ES-I3 (cell line): ENCODE measurements at regions not wholly inside any gene's neighbourhood (a gene's known extent, or its start where the extent isn't known, plus 50 kb on each side); places are given as distances from the start of the nearest gene placed in this dataset.

ENCODE experiments used
- H3K36me3 ChIP-seq: 2 replicates; pipeline ENCODE4 v1.6.1; 2013; ENCODE audit warnings: mild to moderate bottlenecking, low read length, control low read depth, moderate library complexity; ENCODE audit not compliant: insufficient read depth
- H3K4me1 ChIP-seq: 2 replicates; pipeline ENCODE4 v1.6.1; 2013; ENCODE audit warnings: mild to moderate bottlenecking, control low read depth, low read length; ENCODE audit not compliant: insufficient read depth
- H3K9ac ChIP-seq: 2 replicates; pipeline ENCODE4 v1.6.1; 2013; ENCODE audit warnings: low read depth, mild to moderate bottlenecking, low read length, moderate library complexity
- H3K9me3 ChIP-seq: 2 replicates; pipeline ENCODE4 v1.6.1; 2013; ENCODE audit warnings: mild to moderate bottlenecking, low read length, moderate library complexity; ENCODE audit not compliant: control insufficient read depth, insufficient read depth

DNA sequence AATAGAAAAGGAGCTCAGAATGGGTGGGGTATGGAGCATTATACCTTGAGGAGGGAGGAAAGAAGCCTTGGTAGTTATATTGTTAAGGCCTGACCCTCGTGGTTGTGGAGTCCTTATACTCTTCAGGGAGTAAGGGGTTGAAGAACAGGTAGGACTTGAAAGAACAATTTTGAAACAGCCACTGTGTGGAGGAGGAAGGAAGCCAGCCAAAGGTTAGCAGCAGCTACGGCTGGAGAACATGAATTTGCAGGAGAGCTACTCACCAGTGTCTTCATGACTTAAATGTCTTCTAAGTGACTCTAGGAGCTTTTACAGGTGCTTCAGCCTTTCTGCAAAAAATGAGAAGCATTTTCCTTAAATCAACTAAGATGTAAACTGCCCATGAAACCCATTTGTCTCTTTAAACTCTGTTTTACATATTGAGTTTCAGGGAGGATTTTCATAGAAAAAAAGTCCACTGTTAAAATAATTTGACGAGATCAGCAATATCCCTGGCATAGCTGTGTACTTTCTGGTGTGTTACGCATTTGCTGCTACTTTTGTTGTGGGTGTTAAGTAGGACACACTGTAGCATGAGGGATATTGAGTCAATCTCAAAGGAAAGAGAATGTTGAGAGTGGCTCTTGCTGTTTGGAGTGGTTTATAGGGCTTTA, 110.6 kb upstream of the ELL2 start:
- H3K4me1 ChIP-seq, result peaks cover 10% of the 10 kb centered on the region
- H3K9ac ChIP-seq, result no peak overlapping the region
- no peaks in the 10 kb centered on the region for H3K36me3 ChIP-seq
- H3K9me3 ChIP-seq, result no peaks in the 10 kb centered on the region

DNA sequence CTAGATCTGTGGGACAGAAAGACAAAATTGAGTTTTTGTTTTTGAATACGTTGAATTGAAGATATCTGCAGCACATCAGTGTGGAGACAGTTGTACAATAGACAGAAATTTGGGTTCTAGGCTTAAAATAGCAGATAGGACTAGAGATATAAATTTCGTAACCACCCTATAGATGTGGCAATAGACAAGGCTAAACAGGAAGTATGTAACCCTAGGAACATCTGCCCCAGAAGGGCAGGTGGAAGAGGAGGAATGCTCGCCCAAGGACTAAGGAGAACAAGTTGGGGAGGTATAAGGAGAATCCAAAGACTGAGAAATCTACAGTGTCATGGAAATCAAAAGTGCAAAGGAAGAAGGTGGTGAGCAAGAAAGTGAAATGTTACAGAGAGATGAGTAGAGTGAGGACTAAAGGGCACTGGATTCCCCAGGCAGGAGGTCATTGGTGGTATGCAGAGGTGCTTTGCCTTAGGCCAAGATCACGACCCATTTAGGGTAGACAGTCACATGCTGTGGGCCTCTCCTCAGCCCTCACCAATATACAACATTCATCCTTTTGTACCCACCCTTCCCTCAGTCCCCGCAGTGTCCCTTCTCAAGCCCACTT, 109.1 kb upstream of the ELL2 start:
- Histone ChIP-seq H3K9ac (no peak overlapping the region), H3K9me3 (no peaks in the 10 kb centered on the region), H3K4me1 (peaks cover 16% of the 10 kb centered on the region), H3K36me3 (no peaks in the 10 kb centered on the region)

DNA sequence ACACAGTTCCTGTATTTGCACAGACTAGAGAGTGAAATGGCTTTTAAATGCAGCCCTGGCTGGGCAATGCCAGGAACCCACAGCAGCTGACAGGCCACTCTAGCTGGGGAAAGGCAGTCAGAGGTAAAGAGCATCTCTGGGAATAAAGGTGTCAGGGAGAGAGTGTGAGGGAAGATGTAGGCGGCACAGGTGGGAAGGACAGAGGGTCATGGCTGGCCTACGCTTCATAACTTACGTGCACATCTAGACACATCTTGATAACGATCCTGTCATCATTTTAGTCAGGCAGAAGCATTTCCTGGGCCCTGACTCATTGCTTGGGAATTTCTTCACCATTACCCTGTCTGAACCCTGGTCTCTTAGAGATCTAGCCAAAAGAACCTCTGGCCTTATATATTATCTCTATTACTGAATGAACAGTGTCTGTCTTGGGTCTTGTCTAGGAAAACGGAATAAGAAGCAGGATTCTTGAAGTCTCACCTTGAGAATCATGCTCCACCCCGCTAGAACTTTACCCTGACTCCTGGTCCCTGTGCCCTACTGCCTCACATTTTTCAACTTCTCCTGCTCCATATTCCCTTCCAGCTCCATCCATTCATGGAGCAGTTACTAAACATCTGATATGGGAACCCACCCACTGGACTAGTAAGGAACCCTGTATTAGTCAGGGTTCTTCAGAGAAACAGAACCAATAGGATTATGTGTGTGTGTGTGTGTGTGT, 106.4 kb upstream of the ELL2 start:
- Histone ChIP-seq H3K36me3 (no peaks in the 10 kb centered on the region), H3K4me1 (peaks cover 25% of the 10 kb centered on the region), H3K9ac (no peak overlapping the region), H3K9me3 (no peaks in the 10 kb centered on the region)

DNA sequence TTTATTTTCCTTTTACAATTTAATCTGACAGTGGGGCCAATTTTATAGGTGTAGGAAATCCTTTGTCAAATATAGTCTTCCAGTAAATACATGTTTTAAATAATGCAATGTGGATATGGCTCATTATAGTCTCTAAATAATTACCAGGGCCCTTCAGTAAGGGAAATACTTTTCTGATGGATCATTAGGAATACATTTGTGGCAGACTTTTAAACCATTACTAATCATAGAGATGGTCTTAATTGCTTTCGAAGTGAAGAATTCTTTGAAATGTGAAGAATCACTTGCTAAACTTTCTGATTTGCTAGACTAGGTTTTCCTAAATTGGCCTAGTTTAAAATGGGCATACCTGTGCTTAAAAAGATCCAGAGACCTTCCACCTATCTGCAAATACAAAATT, 105.6 kb upstream of the ELL2 start:
- H3K4me1 ChIP-seq, result peaks cover 25% of the 10 kb centered on the region
- no peaks in the 10 kb centered on the region; the same call in 1 of the 2 replicates for H3K9me3 ChIP-seq
- H3K36me3 ChIP-seq, result no peaks in the 10 kb centered on the region
- H3K9ac ChIP-seq, result no peak overlapping the region

DNA sequence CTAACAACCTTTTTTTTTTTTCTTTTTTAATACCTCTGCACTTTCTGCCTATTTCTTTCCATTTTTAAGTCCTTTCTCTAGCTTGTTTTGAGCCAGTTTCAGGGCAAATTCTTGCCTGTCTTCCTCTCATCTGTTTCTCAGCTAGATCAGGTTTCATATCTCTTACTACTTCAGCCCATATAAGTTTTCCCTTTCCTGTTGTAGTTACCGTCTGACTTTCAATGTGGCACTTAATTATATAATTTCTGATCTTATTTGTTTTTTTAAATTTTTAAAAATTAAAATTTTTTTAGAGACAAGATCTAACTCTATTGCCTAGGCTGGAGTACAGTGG, 104.7 kb upstream of the ELL2 start:
- Histone ChIP-seq H3K9ac (no peak overlapping the region), H3K9me3 (no peaks in the 10 kb centered on the region; the same call in 1 of the 2 replicates)

DNA sequence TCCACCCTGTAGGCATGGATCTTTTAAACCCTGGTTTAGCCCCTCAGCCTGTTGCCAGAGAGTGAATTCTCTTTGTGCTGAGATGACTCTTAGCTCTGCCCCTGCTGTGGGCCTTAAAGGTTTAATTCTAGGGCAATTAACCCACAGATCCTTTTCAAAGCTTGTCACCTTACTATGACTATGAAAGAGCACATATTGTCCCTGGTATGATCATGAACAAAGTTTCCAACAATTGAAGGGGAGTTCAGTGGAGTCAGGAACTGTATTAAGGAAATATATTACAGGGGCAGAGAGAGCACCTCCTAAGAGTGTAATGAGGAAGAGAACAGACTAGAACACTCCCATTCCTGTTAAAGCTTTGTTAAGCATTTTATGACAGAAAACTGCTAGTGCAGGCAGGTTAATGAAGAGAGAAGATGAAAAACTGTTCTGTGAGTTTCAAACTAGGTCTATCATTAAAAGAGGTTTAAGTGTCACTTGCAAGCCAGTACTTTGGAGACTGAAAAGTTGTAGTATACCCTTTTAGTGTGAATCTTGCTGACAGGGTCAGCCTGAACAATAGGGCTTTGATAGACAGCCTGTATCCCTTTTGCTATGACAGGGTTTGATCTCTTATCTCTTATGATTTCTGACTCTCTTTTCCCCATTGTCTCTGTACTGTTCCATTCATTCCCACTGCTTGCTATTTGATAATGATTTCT, 104.2 kb upstream of the ELL2 start:
- Histone ChIP-seq H3K4me1 (peaks cover 25% of the 10 kb centered on the region), H3K9me3 (no peaks in the 10 kb centered on the region; the same call in 1 of the 2 replicates), H3K9ac (no peak overlapping the region), H3K36me3 (no peaks in the 10 kb centered on the region)

More for the DNA sequence above, 104.7 kb upstream of the ELL2 start:
- H3K4me1 ChIP-seq, result peaks cover 25% of the 10 kb centered on the region
- no peaks in the 10 kb centered on the region for H3K36me3 ChIP-seq

DNA sequence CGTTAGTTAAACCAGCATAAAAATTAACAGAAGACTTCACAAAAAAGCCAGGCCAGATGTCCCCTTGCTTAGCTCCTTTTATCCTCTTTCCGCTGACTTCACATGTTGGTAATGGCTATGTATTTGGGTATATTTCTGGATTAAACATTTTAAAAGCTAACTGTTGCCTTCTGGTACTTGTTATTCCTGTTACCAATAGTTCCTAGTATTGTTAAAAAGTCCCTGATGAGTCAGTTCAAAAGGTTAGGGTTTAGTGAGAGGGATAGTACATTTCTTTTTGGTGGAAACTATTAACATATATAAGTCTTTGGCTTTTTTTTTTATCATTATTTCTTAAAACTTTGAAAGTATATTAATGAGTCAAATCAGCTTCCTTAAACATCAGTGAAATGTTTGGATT, 103.2 kb upstream of the ELL2 start:
- no peaks in the 10 kb centered on the region; the same call in 1 of the 2 replicates for H3K9me3 ChIP-seq
- peaks cover 25% of the 10 kb centered on the region for H3K4me1 ChIP-seq
- no peaks in the 10 kb centered on the region for H3K36me3 ChIP-seq
- no peak overlapping the region for H3K9ac ChIP-seq

DNA sequence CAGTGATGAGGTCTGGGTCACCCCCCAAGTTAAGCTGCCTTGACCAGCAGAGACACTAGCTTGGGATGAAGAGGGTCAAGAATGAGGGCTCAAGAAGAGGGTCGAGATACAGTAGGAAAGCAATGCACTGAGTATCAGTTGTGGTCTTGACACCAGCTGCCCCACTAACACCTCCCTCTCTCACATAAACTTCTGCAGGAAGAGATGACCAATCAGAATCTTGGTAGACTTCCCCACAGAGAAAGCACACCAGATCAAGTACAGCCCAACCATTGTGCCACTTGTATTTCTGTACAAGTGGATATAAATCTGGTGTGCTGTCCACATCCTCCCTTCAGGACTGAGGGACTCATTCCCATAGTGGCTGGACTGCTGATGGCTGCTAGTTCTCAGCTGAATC, 101.2 kb upstream of the ELL2 start:
- peaks cover 24% of the 10 kb centered on the region for H3K4me1 ChIP-seq
- H3K9ac ChIP-seq, result no peak overlapping the region
- H3K9me3 ChIP-seq, result no peaks in the 10 kb centered on the region; the same call in 1 of the 2 replicates
- H3K36me3 ChIP-seq, result no peaks in the 10 kb centered on the region

DNA sequence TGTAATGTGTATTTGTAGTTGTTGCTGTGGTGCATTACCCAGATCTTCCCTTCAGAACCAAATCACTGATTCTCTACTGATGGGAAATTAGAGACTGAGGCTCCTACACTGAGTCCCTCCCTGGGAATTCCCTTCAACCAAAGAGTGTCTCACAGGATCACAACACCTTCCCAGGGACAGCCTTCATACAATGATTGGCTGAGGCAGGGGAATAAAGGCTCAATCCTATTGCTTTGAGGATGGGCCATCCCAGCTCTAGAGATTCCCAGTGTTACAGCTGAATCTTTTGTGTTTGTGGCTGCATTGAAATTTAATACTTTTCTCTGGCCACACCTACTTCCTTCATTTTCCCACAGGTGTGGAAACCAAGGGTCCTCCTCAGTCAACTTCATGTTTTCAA, 96.4 kb upstream of the ELL2 start:
- 0 out of 2 replicates have a peak, but pooled peaks cover 4% of the 10 kb centered on the region for H3K4me1 ChIP-seq
- H3K36me3 ChIP-seq, result no peaks in the 10 kb centered on the region
- H3K9ac ChIP-seq, result no peak overlapping the region
- H3K9me3 ChIP-seq, result no peaks in the 10 kb centered on the region; the same call in 1 of the 2 replicates

DNA sequence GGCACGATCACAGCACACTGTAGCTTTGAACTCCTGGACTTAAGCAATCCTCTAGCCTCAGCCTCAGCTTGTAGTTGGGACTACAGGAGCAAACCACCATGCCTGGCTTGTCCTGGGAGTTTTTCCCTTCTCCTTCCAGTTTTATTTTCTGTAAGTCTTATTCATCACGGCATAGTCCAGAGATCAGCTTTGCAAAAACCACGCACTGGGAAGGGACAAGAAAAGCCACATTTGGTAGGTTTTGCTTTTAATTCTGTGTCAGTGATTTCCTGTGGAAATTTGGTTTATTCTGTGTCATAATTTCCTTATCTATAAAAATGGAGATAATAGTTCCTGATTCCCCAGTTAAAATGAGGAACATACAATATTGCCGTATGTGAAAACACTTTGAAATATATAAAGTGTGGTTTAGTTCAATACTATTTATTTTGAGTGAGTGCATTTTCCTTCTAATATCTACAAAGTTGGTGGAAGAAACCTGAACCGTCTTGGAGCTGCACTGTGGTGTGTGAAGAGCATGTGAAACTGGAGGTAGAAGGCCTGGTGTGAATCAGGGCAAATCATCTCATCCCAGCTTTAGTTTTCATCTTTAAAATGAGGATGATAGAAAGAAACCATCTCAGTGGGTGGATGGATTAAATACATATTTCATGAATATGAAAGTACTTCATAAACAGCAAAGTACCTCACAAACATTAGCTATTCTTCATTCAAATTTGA, 92.8 kb upstream of the ELL2 start:
- H3K4me1 ChIP-seq, result peaks cover 12% of the 10 kb centered on the region; the same call in 1 of the 2 replicates
- H3K36me3 ChIP-seq, result no peaks in the 10 kb centered on the region
- H3K9ac ChIP-seq, result no peak overlapping the region
- no peaks in the 10 kb centered on the region for H3K9me3 ChIP-seq

DNA sequence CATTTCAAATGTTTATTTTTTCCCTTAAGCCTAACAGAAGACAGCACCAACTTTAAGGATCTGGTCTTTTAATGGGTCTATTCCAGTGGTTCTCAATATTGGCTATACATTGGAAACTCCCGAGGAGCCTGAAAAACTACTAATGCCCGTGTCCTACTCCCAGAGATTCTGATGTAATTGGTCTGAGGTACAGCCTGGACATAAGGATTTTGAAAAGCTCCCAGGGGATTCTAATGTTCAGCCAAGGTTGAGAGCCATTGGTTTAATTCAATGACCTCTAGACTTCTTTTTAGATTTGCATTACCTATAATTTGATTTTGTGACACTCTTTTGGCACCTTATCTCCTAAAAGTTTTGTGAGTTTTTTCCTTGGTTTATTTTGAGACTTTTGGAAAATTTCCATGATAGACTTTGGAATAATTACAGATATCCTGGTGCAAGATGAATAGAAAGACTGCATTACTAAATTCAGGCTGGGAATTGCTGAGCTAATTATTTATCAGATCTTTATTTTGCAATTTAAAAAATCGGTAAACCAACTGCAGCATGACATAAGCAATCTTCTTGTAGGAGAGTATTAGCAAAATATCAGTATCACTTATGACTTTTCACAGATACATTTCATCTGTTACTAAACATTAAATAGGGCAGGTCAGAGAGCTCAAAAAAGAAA, 91.5 kb upstream of the ELL2 start:
- Histone ChIP-seq H3K9ac (no peak overlapping the region), H3K36me3 (no peaks in the 10 kb centered on the region), H3K4me1 (peaks cover 14% of the 10 kb centered on the region; the same call in 1 of the 2 replicates), H3K9me3 (no peaks in the 10 kb centered on the region)

DNA sequence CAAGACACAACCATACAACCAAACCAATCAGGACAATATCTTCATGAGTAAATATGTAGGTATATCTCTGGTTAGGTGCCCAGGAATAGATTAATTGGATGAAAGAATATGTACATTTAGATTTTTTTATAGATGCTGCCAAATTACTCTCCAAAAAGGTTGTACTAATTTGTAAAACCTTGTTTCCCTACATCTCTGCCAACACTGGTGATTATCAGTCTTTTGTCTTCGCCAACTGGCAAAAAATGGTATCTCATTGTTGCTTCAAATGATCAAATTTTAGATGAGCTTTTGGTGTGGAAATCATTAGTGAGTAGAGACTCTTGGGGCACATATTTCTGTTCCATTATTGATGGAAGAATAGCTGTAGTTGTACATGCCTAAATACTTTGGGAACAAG, 90.7 kb upstream of the ELL2 start:
- Histone ChIP-seq H3K9me3 (no peaks in the 10 kb centered on the region), H3K4me1 (peaks cover 12% of the 10 kb centered on the region; the same call in 1 of the 2 replicates), H3K9ac (no peak overlapping the region), H3K36me3 (no peaks in the 10 kb centered on the region)

DNA sequence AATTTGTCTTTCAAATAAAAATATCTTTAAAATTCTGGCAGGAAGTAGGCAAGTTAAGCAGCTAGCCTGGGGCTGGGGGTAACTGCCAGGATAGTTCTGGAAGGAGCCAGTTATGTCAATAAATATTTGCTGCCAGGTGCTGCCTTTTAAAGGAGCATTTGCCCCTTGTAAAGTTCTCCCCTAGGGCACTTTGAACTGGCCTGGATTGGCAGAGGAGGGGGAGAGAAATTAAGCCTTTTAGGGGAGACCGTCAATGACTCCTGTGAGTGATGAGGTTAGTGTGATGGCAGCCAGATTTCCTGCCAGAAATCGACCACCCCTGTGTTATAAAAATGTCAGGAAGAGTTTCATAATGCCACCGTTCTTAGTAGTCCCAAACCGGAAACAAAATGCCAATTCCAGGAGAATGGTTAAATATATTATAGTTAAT, 89.8 kb upstream of the ELL2 start:
- Histone ChIP-seq H3K4me1 (peaks cover 12% of the 10 kb centered on the region; the same call in 1 of the 2 replicates), H3K9ac (no peak overlapping the region), H3K36me3 (no peaks in the 10 kb centered on the region), H3K9me3 (no peaks in the 10 kb centered on the region)
